GM12878 (cell line): ENCODE measurements at regions not wholly inside any gene's neighbourhood (a gene's known extent, or its start where the extent isn't known, plus 50 kb on each side); places are given as distances from the start of the nearest gene placed in this dataset.

Experiments used
- CREB1 ChIP-seq: IDR thresholded peaks from 2 replicates; pipeline ENCODE4 v1.6.1; 2012; ENCODE audit warnings: low read depth, mild to moderate bottlenecking, inconsistent platforms
- CREM ChIP-seq: IDR thresholded peaks from 2 replicates; pipeline ENCODE4 v1.6.1; 2014; ENCODE audit warnings: antibody characterized with exemption, low read depth
- EED ChIP-seq: sonication (generic); IDR thresholded peaks from 2 replicates; pipeline ENCODE4 v1.6.1; 2016; ENCODE audit warnings: antibody characterized with exemption, low read depth
- MYB ChIP-seq: fragments of 150-350 bp; IDR thresholded peaks from 2 replicates; pipeline ENCODE4 v1.6.1; 2014; ENCODE audit warnings: mild to moderate bottlenecking, low read depth, low read length, borderline replicate concordance
- NFYB ChIP-seq: IDR thresholded peaks from 2 replicates; pipeline ENCODE4 v1.6.1; 2011; ENCODE audit warnings: low read depth, mild to moderate bottlenecking, low read length, improper control_type of control experiment, moderate library complexity; ENCODE audit not compliant: insufficient read depth
- PML ChIP-seq: IDR thresholded peaks from 2 replicates; pipeline ENCODE4 v1.6.1; 2012; ENCODE audit warnings: low read length, inconsistent platforms
- POLR2A ChIP-seq: IDR thresholded peaks from 2 replicates; pipeline ENCODE4 v1.6.1; 2011; ENCODE audit warnings: low read depth, mild to moderate bottlenecking, low read length
- POLR2AphosphoS5 ChIP-seq: IDR thresholded peaks from 2 replicates; pipeline ENCODE4 v1.6.1; 2011; ENCODE audit warnings: mild to moderate bottlenecking, low read length, inconsistent platforms
- RB1 ChIP-seq: fragments of 450-650 bp; formaldehyde crosslinking; IDR thresholded peaks from 2 replicates; pipeline ENCODE4 v1.6.1; 2017; ENCODE audit warnings: mild to moderate bottlenecking, borderline replicate concordance
- SUZ12 ChIP-seq: fragments of 200-600 bp; sonication (generic); IDR thresholded peaks from one replicate; pipeline ENCODE4 v1.6.1; 2018; ENCODE audit warnings: antibody characterized with exemption, mild to moderate bottlenecking; ENCODE audit not compliant: unreplicated experiment
- TF ChIP-seq, protein P1 (sequence below): IDR thresholded peaks from 2 replicates; pipeline ENCODE4 v1.6.1; 2012; ENCODE audit warnings: low read depth, low read length, improper control_type of control experiment
- TF ChIP-seq, protein P2 (sequence below), 3 experiments: IDR thresholded peaks in 2 of 3; conservative IDR thresholded peaks in 1 of 3; 2 replicates each; pipeline ENCODE4 v1.5.1; 2011; ENCODE audit warnings: low read depth in 3 of 3, low read length in 3 of 3, mild to moderate bottlenecking in 3 of 3, control low read depth in 2 of 3, moderate library complexity in 2 of 3, inconsistent platforms in 1 of 3, mixed read lengths in 1 of 3; ENCODE audit not compliant: control insufficient read depth in 2 of 3, insufficient read depth in 1 of 3; ENCODE audit errors: extremely low read depth in 1 of 3
- TF ChIP-seq, protein P3 (sequence below): fragments of 450-650 bp; IDR thresholded peaks from 2 replicates; pipeline ENCODE4 v1.6.1; 2017; ENCODE audit warnings: antibody characterized with exemption, mild to moderate bottlenecking, moderate library complexity

DNA sequence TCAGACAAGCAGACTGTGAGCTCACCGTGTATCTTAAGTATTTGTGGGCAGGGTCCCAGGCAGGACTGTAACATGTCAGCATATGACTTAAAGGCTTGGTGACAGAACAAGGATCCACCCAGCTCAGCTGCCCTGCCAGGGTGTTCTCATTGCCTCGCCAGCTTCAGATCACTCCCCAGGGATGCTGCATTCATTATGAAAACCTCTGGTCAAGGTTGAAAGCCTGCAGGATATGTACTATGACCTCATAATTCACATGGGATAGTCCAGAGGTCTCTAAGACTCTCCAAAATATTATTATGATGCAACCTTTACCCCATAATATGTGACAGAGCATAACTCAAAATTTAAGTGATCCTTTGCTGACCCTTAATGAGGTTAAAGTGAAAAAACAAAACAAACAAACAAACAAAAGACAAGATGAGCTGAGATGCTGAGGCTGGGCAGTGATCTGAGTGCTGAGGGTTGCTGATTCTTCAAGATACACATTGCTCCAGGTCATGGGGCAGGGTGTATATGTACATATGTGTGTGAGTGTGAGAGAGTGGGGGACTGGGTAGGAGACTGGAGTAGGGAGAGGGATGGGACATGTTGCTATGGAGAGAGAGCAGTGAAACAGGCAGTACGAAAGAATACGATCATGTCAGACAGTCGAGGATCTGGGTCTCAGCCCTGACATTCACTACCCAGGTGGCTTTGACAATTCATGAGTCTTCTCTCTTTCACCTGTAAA, 98.8 kb upstream of the DUSP10 start:
- TF ChIP-seq, protein P1, sequence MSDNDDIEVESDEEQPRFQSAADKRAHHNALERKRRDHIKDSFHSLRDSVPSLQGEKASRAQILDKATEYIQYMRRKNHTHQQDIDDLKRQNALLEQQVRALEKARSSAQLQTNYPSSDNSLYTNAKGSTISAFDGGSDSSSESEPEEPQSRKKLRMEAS = no peak
- TF ChIP-seq, protein P2, sequence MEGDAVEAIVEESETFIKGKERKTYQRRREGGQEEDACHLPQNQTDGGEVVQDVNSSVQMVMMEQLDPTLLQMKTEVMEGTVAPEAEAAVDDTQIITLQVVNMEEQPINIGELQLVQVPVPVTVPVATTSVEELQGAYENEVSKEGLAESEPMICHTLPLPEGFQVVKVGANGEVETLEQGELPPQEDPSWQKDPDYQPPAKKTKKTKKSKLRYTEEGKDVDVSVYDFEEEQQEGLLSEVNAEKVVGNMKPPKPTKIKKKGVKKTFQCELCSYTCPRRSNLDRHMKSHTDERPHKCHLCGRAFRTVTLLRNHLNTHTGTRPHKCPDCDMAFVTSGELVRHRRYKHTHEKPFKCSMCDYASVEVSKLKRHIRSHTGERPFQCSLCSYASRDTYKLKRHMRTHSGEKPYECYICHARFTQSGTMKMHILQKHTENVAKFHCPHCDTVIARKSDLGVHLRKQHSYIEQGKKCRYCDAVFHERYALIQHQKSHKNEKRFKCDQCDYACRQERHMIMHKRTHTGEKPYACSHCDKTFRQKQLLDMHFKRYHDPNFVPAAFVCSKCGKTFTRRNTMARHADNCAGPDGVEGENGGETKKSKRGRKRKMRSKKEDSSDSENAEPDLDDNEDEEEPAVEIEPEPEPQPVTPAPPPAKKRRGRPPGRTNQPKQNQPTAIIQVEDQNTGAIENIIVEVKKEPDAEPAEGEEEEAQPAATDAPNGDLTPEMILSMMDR (IDR thresholded peaks at IDR 0.05 in 2 of 3, conservative IDR thresholded peaks at IDR 0.05 in 1 of 3; ENCODE audit: control insufficient read depth in 2 of 3, extremely low read depth in 1 of 3, insufficient read depth in 1 of 3, low read depth in 3 of 3, low read length in 3 of 3) = no peak
- TF ChIP-seq SUZ12 (no peak), NFYB (no peak), PML (no peak), POLR2A (no peak), RB1 (no peak), CREB1 (peak; percentile 46; the same call in 1 of the 2 replicates), POLR2AphosphoS5 (no peak), EED (peak; percentile 66), MYB (no peak), CREM (no peak; the same call in 1 of the 2 replicates)
- TF ChIP-seq, protein P3, sequence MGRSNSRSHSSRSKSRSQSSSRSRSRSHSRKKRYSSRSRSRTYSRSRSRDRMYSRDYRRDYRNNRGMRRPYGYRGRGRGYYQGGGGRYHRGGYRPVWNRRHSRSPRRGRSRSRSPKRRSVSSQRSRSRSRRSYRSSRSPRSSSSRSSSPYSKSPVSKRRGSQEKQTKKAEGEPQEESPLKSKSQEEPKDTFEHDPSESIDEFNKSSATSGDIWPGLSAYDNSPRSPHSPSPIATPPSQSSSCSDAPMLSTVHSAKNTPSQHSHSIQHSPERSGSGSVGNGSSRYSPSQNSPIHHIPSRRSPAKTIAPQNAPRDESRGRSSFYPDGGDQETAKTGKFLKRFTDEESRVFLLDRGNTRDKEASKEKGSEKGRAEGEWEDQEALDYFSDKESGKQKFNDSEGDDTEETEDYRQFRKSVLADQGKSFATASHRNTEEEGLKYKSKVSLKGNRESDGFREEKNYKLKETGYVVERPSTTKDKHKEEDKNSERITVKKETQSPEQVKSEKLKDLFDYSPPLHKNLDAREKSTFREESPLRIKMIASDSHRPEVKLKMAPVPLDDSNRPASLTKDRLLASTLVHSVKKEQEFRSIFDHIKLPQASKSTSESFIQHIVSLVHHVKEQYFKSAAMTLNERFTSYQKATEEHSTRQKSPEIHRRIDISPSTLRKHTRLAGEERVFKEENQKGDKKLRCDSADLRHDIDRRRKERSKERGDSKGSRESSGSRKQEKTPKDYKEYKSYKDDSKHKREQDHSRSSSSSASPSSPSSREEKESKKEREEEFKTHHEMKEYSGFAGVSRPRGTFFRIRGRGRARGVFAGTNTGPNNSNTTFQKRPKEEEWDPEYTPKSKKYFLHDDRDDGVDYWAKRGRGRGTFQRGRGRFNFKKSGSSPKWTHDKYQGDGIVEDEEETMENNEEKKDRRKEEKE = no peak
